ENCODE measurements at regions not wholly inside any gene's neighbourhood (a gene's known extent, or its start where the extent isn't known, plus 50 kb on each side); places are given as distances from the start of the nearest gene placed in this dataset.

GRCh38 chr12:28130234-28130624 lies 60.0 kb upstream of the CCDC91 start:
- Histone ChIP-seq H3K36me3 (no peaks in the 10 kb centered on the region), H3K4me3 (no peak overlapping the region), H3K4me1 (no peaks in the 10 kb centered on the region), H3K27ac (no peak overlapping the region), H3K9me3 (no peaks in the 10 kb centered on the region), H3K27me3 (no peaks in the 10 kb centered on the region)
- TF ChIP-seq CTCF (IDR thresholded peaks at IDR 0.05), result no peak
- no peak for DNase-seq (ENCODE audit: low spot score)

- TF ChIP-seq CTCF (IDR thresholded peaks at IDR 0.05), result no peak
- no peak overlapping the region for H3K4me3 ChIP-seq
- peak overlapping the region in 1 of 2 donors; percentile 36 for H3K27ac ChIP-seq
- no peaks in the 10 kb centered on the region for H3K4me1 ChIP-seq
- H3K36me3 ChIP-seq, result no peaks in the 10 kb centered on the region
- no peaks in the 10 kb centered on the region for H3K9me3 ChIP-seq
- DNase-seq (ENCODE audit: low spot score), result no peak
- no peaks in the 10 kb centered on the region for H3K27me3 ChIP-seq
Observed at GRCh38 chr12:28130625-28131598, 59.3 kb upstream of the CCDC91 start.

DNA sequence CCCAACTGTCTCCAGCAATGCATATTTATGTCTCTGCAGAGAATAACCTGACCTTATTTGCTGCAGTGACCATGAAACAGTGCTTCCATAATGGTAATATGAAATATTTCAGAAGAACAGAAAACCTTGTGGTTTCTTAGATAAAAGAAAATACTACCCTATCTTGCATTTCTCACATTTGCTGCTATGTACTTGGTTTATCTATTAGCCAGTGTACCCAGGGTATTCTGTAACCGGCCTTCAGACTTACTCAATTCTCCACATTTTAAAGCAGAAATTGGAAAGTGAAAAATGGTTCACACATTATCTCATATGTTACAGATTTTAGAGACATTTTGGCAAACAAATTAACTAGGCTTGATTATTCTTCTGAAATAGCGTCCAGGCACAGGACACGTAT lies 57.9 kb upstream of the CCDC91 start:
- Histone ChIP-seq H3K27ac (no peak overlapping the region), H3K4me3 (no peak overlapping the region), H3K4me1 (no peaks in the 10 kb centered on the region), H3K9me3 (no peaks in the 10 kb centered on the region), H3K27me3 (no peaks in the 10 kb centered on the region), H3K36me3 (no peaks in the 10 kb centered on the region)
- no peak for DNase-seq (ENCODE audit: low spot score)
- TF ChIP-seq CTCF (IDR thresholded peaks at IDR 0.05), result no peak

GRCh38 chr12:28135801-28136439 lies 54.3 kb upstream of the CCDC91 start:
- no peak for DNase-seq (ENCODE audit: low spot score)
- Histone ChIP-seq H3K9me3 (no peaks in the 10 kb centered on the region), H3K36me3 (no peaks in the 10 kb centered on the region), H3K27ac (no peak overlapping the region), H3K4me3 (no peak overlapping the region), H3K4me1 (no peaks in the 10 kb centered on the region), H3K27me3 (no peaks in the 10 kb centered on the region)
- TF ChIP-seq CTCF (IDR thresholded peaks at IDR 0.05), result no peak

- Histone ChIP-seq H3K4me3 (no peak overlapping the region), H3K9me3 (no peaks in the 10 kb centered on the region), H3K36me3 (no peaks in the 10 kb centered on the region), H3K27ac (no peak overlapping the region), H3K4me1 (no peaks in the 10 kb centered on the region), H3K27me3 (no peaks in the 10 kb centered on the region)
- no peak for TF ChIP-seq CTCF (IDR thresholded peaks at IDR 0.05)
- no peak for DNase-seq (ENCODE audit: low spot score)
Observed at GRCh38 chr12:28137414-28137813, 52.8 kb upstream of the CCDC91 start.
